ENCODE measurements at regions not wholly inside any gene's neighbourhood (a gene's known extent, or its start where the extent isn't known, plus 50 kb on each side); places are given as distances from the start of the nearest gene placed in this dataset.

DNA sequence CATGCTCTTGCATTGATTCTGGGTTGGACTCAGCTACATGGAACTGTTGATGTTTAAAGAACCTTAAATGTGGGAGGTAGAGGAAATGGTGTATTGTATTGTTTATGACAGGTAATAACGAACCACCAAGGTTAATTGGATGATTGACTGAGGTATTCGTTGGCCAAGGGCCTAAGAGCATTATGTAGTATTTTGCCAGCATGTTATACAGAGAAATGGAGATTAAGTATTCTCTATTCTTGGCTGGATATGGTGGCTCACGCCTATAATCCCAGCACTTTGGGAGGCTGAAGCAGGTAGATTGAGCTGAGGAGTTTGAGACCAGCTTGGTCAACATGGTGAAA, 59.0 kb upstream of the CDK20 start:
- DNase-seq, result no peak

DNA sequence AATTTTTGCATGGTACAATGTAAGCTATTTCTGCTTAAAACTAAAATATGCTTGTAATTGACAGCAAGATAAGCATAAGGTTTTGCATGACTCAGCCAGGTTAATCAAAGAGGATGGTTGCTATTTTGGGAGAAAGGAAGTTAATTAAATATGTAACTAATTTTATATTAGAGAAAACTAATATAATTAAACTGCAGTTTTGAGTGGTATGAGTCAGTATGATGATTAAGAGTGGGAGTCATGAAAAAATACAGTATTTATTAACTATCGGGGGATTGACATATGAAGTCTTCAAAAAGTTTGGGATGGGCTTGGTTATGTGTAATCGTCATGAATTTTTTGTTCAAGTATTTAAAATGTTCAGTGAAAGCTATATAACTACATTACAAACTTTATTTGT, 54.0 kb upstream of the CDK20 start:
- no peak for DNase-seq

DNA sequence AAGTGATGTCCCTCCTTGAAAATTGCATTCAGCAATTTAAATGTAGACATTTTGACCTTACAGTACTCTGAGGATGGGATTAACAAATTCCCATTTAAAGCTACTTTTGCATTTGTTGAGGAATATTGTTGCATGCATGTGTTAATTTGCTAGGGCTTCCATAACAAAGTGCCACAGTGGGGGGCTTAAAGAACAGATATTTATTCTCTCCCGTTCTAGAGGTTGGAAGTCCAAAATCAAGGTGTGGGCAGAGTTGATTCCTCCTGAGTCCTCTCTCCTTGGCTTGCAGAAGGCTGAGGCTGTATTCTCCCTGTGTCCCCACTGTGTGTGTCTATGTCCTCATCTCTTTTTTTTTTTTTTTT, 51.8 kb upstream of the CDK20 start:
- DNase-seq, result no peak

DNA sequence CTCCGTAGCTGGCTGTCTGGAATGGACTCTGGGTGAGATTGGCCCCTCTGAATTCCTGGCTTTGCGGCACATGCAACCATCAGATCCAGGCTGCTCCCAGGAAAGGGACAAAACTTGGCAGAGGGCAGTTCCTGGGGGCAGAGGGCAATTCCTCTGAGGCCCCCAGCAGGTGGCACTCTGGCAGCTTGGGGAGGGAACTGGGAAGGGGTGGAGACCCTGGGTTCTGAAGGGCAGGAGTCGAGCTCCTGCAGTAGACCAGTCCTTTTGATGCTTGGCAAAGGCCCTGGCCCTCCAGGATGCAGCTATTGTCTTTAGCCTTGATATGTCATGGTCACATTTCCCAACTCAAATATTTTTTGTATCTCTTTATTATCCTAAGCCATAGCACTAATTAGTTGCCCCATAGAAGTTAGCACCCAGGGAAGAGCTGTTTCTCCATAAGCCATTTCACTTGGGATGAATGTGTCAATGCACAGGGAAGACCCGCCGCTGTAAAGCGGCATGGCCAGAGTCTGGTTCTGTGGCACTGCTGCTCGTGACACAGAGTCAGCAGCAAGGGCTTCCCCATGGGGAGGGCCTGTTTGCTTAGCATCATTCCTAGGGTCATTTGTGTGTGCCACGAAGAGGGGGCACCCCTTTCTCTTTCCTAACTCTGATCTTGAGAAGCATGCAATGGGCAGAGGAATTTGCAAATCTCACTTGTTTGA, 51.2 kb upstream of the CDK20 start:
- no peak for DNase-seq

DNA sequence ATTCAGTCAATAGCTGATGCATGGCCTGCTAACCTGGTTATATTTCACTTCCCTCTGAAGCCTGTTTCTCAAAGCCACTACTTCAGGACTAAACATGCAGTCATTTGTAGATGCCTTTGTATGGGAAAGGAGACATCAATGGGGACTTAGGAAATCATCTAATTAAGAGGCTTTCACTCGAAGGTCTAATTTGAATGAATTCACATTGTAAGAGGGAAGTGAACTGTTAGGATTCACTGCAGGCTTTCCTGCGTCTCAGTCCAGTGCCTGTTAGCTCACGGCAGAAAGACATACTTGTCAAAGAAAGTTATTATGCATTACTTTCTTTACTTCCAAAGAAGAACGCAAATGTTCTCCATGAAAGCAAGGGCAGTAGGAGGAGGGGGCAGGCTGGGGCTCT, 50.6 kb upstream of the CDK20 start:
- no peak for DNase-seq
